ENCODE measurements at regions not wholly inside any gene's neighbourhood (a gene's known extent, or its start where the extent isn't known, plus 50 kb on each side); places are given as distances from the start of the nearest gene placed in this dataset.
"Not testable (repeated sequence)": the region's sequence is repeated elsewhere in the genome, so short reads cannot be mapped to it uniquely, and the experiment has no call there.

- H3K4me3 ChIP-seq (ENCODE audit: low read length), result no peak overlapping the region
- no peaks in the 10 kb centered on the region for H3K9me3 ChIP-seq (ENCODE audit: insufficient read depth, low read depth, low read length)
- H3K4me1 ChIP-seq (ENCODE audit: insufficient read depth, low read length), result no peaks in the 10 kb centered on the region
- 93% methylated on average over 2 of the region's 3 CpGs for WGBS
- no peak overlapping the region for H3K9ac ChIP-seq (ENCODE audit: low read depth, low read length)
- H3K27me3 ChIP-seq (ENCODE audit: insufficient read depth, low read length), result no peaks in the 10 kb centered on the region
- no peaks in the 10 kb centered on the region for H3K36me3 ChIP-seq (ENCODE audit: insufficient read depth, low read length)
- H3K27ac ChIP-seq (ENCODE audit: low read depth, low read length), result no peak overlapping the region
These were observed 136.1 kb downstream of the MSL3 start for GRCh38 chrX:11893933-11894710.

GRCh38 chrX:11899091-11899490 lies 141.1 kb downstream of the MSL3 start:
- Histone ChIP-seq H3K4me3 (ENCODE audit: low read length) (no peak overlapping the region), H3K9ac (ENCODE audit: low read depth, low read length) (no peak overlapping the region), H3K4me1 (ENCODE audit: insufficient read depth, low read length) (no peaks in the 10 kb centered on the region), H3K27ac (ENCODE audit: low read depth, low read length) (no peak overlapping the region), H3K36me3 (ENCODE audit: insufficient read depth, low read length) (no peaks in the 10 kb centered on the region), H3K27me3 (ENCODE audit: insufficient read depth, low read length) (no peaks in the 10 kb centered on the region), H3K9me3 (ENCODE audit: insufficient read depth, low read depth, low read length) (no peaks in the 10 kb centered on the region)
- WGBS, result 83% methylated on average over 1 of the region's 2 CpGs

GRCh38 chrX:11905933-11906332 lies 147.9 kb downstream of the MSL3 start:
- H3K27ac ChIP-seq (ENCODE audit: low read depth, low read length); H3K27me3 ChIP-seq (ENCODE audit: insufficient read depth, low read length); H3K4me3 ChIP-seq (ENCODE audit: low read length); H3K4me1 ChIP-seq (ENCODE audit: insufficient read depth, low read length); H3K9ac ChIP-seq (ENCODE audit: low read depth, low read length); H3K36me3 ChIP-seq (ENCODE audit: insufficient read depth, low read length); H3K9me3 ChIP-seq (ENCODE audit: insufficient read depth, low read depth, low read length): not testable (repeated sequence)
- 93% methylated on average over 3 of the region's 3 CpGs for WGBS

- Histone ChIP-seq H3K27ac (ENCODE audit: low read depth, low read length) (no peak overlapping the region), H3K4me1 (ENCODE audit: insufficient read depth, low read length) (no peaks in the 10 kb centered on the region), H3K4me3 (ENCODE audit: low read length) (no peak overlapping the region), H3K9me3 (ENCODE audit: insufficient read depth, low read depth, low read length) (no peaks in the 10 kb centered on the region), H3K27me3 (ENCODE audit: insufficient read depth, low read length) (no peaks in the 10 kb centered on the region), H3K9ac (ENCODE audit: low read depth, low read length) (no peak overlapping the region), H3K36me3 (ENCODE audit: insufficient read depth, low read length) (no peaks in the 10 kb centered on the region)
- WGBS, result 25% methylated on average over 1 of the region's 2 CpGs
These were observed 150.3 kb downstream of the MSL3 start for GRCh38 chrX:11908371-11908770.

GRCh38 chrX:11913001-11913400 lies 155.0 kb downstream of the MSL3 start:
- Histone ChIP-seq H3K27me3 (ENCODE audit: insufficient read depth, low read length) (no peaks in the 10 kb centered on the region), H3K9me3 (ENCODE audit: insufficient read depth, low read depth, low read length) (no peaks in the 10 kb centered on the region), H3K4me3 (ENCODE audit: low read length) (no peak overlapping the region), H3K4me1 (ENCODE audit: insufficient read depth, low read length) (no peaks in the 10 kb centered on the region), H3K27ac (ENCODE audit: low read depth, low read length) (no peak overlapping the region), H3K9ac (ENCODE audit: low read depth, low read length) (no peak overlapping the region), H3K36me3 (ENCODE audit: insufficient read depth, low read length) (no peaks in the 10 kb centered on the region)
- WGBS, result 92% methylated on average over 3 of the region's 3 CpGs

DNA sequence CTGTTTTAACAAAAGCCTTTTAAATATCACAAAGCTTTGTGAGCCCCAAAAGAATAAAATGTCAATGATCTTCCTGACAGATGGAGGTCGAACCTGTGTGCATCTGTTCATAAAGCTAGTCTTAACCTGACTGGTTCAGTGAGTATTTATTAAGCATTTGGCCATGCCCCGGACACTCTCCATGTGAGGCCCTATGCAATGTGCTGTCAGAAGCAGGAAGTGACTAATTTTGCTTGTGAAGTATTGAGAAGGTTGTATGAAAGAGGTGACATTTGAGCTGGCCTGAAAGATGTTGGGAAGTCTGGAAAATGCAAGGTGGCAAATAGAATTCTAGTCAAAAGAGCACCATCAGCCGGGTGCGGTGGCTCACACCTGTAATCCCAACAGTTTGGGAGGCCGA lies 171.4 kb downstream of the MSL3 start:
- 97% methylated on average over 5 of the region's 5 CpGs for WGBS
- no peaks in the 10 kb centered on the region for H3K27me3 ChIP-seq (ENCODE audit: insufficient read depth, low read length)
- H3K4me1 ChIP-seq (ENCODE audit: insufficient read depth, low read length), result no peaks in the 10 kb centered on the region

GRCh38 chrX:11932423-11932822 lies 174.4 kb downstream of the MSL3 start:
- Histone ChIP-seq H3K27me3 (ENCODE audit: insufficient read depth, low read length) (no peaks in the 10 kb centered on the region), H3K27ac (ENCODE audit: low read depth, low read length) (no peak overlapping the region), H3K9me3 (ENCODE audit: insufficient read depth, low read depth, low read length) (no peaks in the 10 kb centered on the region), H3K4me3 (ENCODE audit: low read length) (no peak overlapping the region), H3K9ac (ENCODE audit: low read depth, low read length) (no peak overlapping the region), H3K4me1 (ENCODE audit: insufficient read depth, low read length) (no peaks in the 10 kb centered on the region), H3K36me3 (ENCODE audit: insufficient read depth, low read length) (no peaks in the 10 kb centered on the region)
- 96% methylated on average over 1 of the region's 1 CpG for WGBS

More for the DNA sequence above, 171.4 kb downstream of the MSL3 start:
- H3K4me3 ChIP-seq (ENCODE audit: low read length), result no peak overlapping the region
- H3K36me3 ChIP-seq (ENCODE audit: insufficient read depth, low read length), result no peaks in the 10 kb centered on the region
- H3K9ac ChIP-seq (ENCODE audit: low read depth, low read length), result no peak overlapping the region
- H3K27ac ChIP-seq (ENCODE audit: low read depth, low read length), result no peak overlapping the region
- H3K9me3 ChIP-seq (ENCODE audit: insufficient read depth, low read depth, low read length), result no peaks in the 10 kb centered on the region

- Histone ChIP-seq H3K4me3 (ENCODE audit: low read length) (no peak overlapping the region), H3K4me1 (ENCODE audit: insufficient read depth, low read length) (no peaks in the 10 kb centered on the region), H3K27ac (ENCODE audit: low read depth, low read length) (no peak overlapping the region), H3K27me3 (ENCODE audit: insufficient read depth, low read length) (no peaks in the 10 kb centered on the region), H3K9me3 (ENCODE audit: insufficient read depth, low read depth, low read length) (no peaks in the 10 kb centered on the region), H3K36me3 (ENCODE audit: insufficient read depth, low read length) (no peaks in the 10 kb centered on the region), H3K9ac (ENCODE audit: low read depth, low read length) (no peak overlapping the region)
- WGBS, result no CpG with 5 or more reads among the region's 1 CpG
These were observed 176.1 kb downstream of the MSL3 start for GRCh38 chrX:11934089-11934488.

DNA sequence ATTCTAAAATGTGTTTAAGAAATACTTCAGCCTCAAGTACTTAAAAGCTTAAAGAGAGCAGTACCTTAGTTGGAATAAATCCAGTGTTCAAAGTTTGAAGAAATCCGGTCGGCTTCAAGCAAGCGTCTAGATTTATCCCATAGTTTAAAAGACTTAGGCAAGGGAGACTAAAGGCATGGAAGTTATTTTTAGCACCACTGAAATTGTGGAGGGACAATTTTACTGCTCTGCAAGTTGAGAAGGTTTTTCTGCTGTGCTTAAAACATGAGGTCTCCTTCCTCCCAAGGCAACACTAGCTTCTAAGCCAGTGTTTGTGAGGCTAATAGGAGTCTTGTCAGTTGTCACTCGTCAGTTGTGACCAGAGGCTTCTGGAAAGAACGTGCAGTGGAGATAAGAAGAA lies 183.5 kb downstream of the MSL3 start:
- Histone ChIP-seq H3K27me3 (ENCODE audit: insufficient read depth, low read length) (no peaks in the 10 kb centered on the region), H3K27ac (ENCODE audit: low read depth, low read length) (no peak overlapping the region), H3K4me1 (ENCODE audit: insufficient read depth, low read length) (0 out of 2 replicates have a peak, but pooled peaks cover 2% of the 10 kb centered on the region), H3K9ac (ENCODE audit: low read depth, low read length) (no peak overlapping the region), H3K9me3 (ENCODE audit: insufficient read depth, low read depth, low read length) (no peaks in the 10 kb centered on the region), H3K4me3 (ENCODE audit: low read length) (no peak overlapping the region), H3K36me3 (ENCODE audit: insufficient read depth, low read length) (no peaks in the 10 kb centered on the region)
- 95% methylated on average over 5 of the region's 5 CpGs for WGBS

- no peak overlapping the region for H3K4me3 ChIP-seq (ENCODE audit: low read length)
- H3K9me3 ChIP-seq (ENCODE audit: insufficient read depth, low read depth, low read length), result no peaks in the 10 kb centered on the region
- H3K9ac ChIP-seq (ENCODE audit: low read depth, low read length), result no peak overlapping the region
- H3K27ac ChIP-seq (ENCODE audit: low read depth, low read length), result no peak overlapping the region
- no peaks in the 10 kb centered on the region for H3K27me3 ChIP-seq (ENCODE audit: insufficient read depth, low read length)
- H3K36me3 ChIP-seq (ENCODE audit: insufficient read depth, low read length), result no peaks in the 10 kb centered on the region
- WGBS, result 27% methylated on average over 5 of the region's 5 CpGs
- 0 out of 2 replicates have a peak, but pooled peaks cover 2% of the 10 kb centered on the region for H3K4me1 ChIP-seq (ENCODE audit: insufficient read depth, low read length)
These were observed 186.5 kb downstream of the MSL3 start for GRCh38 chrX:11944501-11944900.

- Histone ChIP-seq H3K36me3 (ENCODE audit: insufficient read depth, low read length) (no peaks in the 10 kb centered on the region), H3K4me1 (ENCODE audit: insufficient read depth, low read length) (peaks cover 8% of the 10 kb centered on the region; the same call in 1 of the 2 replicates), H3K9ac (ENCODE audit: low read depth, low read length) (no peak overlapping the region), H3K4me3 (ENCODE audit: low read length) (no peak overlapping the region), H3K9me3 (ENCODE audit: insufficient read depth, low read depth, low read length) (no peaks in the 10 kb centered on the region), H3K27ac (ENCODE audit: low read depth, low read length) (no peak overlapping the region), H3K27me3 (ENCODE audit: insufficient read depth, low read length) (no peaks in the 10 kb centered on the region)
- WGBS, result 67% methylated on average over 1 of the region's 1 CpG
These were observed 189.0 kb upstream of the FRMPD4 start for GRCh38 chrX:11949291-11949690.
